ENCODE measurements at regions not wholly inside any gene's neighbourhood (a gene's known extent, or its start where the extent isn't known, plus 50 kb on each side); places are given as distances from the start of the nearest gene placed in this dataset.

- TF ChIP-seq POLR2A (IDR thresholded peaks at IDR 0.05) (no peak), CTCF (IDR thresholded peaks at IDR 0.05) (no peak)
These were observed 1609.7 kb upstream of the CDH9 start for GRCh38 chr5:28648108-28648507.
